Stimulated activated naive CD8-positive, alpha-beta T cell treated with anti-CD3 and anti-CD28 coated beads, Interleukin-15, Interleukin-2, amounts not matched to agents 100 ng/mL and 50 ng/mL, for 24 hours (primary cell): ENCODE measurements at regions not wholly inside any gene's neighbourhood (a gene's known extent, or its start where the extent isn't known, plus 50 kb on each side); places are given as distances from the start of the nearest gene placed in this dataset.
A peak's percentile ranks its signal among the peaks of the same experiment; 100 is the strongest.

Source experiments
- H3K27ac Mint-ChIP-seq: one replicate; pipeline ENCODE4 v1.8.0; 2021; ENCODE audit warnings: mild to moderate bottlenecking, mixed read lengths
- H3K27me3 Mint-ChIP-seq: one replicate; pipeline ENCODE4 v1.8.0; 2021; ENCODE audit warnings: mixed read lengths
- H3K36me3 Mint-ChIP-seq: one replicate; pipeline ENCODE4 v1.8.0; 2021; ENCODE audit warnings: low read depth, mixed read lengths
- H3K4me1 Mint-ChIP-seq: one replicate; pipeline ENCODE4 v1.8.0; 2021; ENCODE audit warnings: low read depth, mixed read lengths
- H3K4me3 Mint-ChIP-seq: one replicate; pipeline ENCODE4 v1.8.0; 2021; ENCODE audit warnings: mild to moderate bottlenecking, mixed read lengths
- H3K9me3 Mint-ChIP-seq: one replicate; pipeline ENCODE4 v1.8.0; 2021; ENCODE audit warnings: mixed read lengths

DNA sequence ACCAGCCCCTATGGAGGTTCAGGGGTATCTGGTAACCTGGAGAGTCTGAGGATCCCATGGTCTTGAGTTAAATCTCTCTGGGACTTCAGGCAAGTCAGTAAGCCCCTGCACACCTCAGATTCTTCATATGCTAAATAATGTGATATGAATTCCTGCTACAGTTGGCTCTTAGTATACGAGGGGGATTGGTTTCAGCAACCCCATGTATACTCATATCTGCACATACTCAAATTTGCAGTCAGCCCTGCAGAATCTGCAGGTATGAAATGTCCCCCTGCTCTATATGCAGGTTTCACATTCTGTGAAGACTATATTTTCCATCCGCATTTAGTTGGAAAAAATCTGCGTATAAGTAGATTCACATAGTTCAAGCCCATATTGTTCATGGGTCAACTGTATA lies 136.6 kb downstream of the TOMM20 start:
- peaks cover 62% of the 10 kb centered on the region for H3K4me1 Mint-ChIP-seq
- no peak overlapping the region for H3K4me3 Mint-ChIP-seq
- peak overlapping the region; percentile 64 for H3K27ac Mint-ChIP-seq
- H3K36me3 Mint-ChIP-seq = peaks cover 5% of the 10 kb centered on the region
- H3K9me3 Mint-ChIP-seq = no peaks in the 10 kb centered on the region
- no peaks in the 10 kb centered on the region for H3K27me3 Mint-ChIP-seq

DNA sequence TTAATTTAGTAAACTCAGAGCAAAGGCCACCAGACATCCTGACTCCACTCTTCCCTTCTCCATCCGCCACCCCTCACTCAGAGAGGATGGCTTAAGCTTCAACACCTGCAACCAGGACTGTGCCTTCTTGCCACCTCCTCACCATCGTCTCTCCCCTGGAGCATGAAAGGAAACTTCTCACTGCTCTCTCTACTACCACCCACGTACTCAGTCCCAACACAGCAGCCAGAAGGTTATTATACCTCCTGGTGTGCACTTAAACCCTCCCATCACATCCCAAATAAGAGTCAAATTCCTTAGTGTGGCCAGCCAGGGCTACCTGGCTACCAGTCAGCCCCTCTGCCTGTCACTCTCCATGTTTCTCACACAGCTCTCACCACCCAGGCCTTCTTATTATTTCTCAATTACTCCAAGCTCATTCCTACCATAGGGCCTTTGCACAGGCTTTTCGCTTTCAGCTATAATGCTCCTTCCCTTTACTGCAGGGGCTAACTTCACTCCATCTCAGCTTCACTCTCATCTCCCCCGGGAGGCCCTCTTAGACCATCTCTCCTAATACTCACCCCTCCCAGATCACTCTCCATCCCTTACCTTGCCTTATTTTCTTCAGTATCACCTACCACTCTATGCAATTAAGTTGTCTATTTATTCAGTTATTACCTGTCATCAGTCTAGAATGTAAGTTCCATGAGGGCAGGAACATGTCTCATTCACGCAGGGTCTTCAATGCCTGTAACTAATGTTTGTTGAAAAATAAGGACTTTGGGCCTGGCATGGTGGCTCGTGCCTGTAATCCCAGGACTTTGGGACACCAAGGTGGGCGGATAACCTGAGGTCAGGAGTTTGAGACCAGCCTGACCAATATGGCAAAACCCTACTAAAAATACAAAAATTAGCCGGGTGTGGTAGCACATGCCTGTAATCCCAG lies 137.5 kb downstream of the TOMM20 start:
- peak overlapping the region; percentile 65 for H3K27ac Mint-ChIP-seq
- H3K4me1 Mint-ChIP-seq = peaks cover 70% of the 10 kb centered on the region
- H3K4me3 Mint-ChIP-seq = peak overlapping the region; percentile 24
- peaks cover 10% of the 10 kb centered on the region for H3K36me3 Mint-ChIP-seq
- no peaks in the 10 kb centered on the region for H3K27me3 Mint-ChIP-seq
- H3K9me3 Mint-ChIP-seq = no peaks in the 10 kb centered on the region

GRCh38 chr1:234990328-234990675 lies 138.3 kb downstream of the TOMM20 start:
- Mint-ChIP-seq H3K9me3 (no peaks in the 10 kb centered on the region), H3K27me3 (no peaks in the 10 kb centered on the region), H3K4me1 (peaks cover 77% of the 10 kb centered on the region), H3K36me3 (peaks cover 10% of the 10 kb centered on the region), H3K27ac (peak overlapping the region; percentile 65), H3K4me3 (no peak overlapping the region)

- peaks cover 83% of the 10 kb centered on the region for H3K4me1 Mint-ChIP-seq
Measured at GRCh38 chr1:234989479-234990327, 138.9 kb downstream of the TOMM20 start.

GRCh38 chr1:234989019-234989418 lies 139.6 kb downstream of the TOMM20 start:
- H3K4me1 Mint-ChIP-seq = peaks cover 89% of the 10 kb centered on the region
- H3K9me3 Mint-ChIP-seq = no peaks in the 10 kb centered on the region
- peaks cover 10% of the 10 kb centered on the region for H3K36me3 Mint-ChIP-seq
- no peaks in the 10 kb centered on the region for H3K27me3 Mint-ChIP-seq
- peak overlapping the region; percentile 91 for H3K27ac Mint-ChIP-seq
- H3K4me3 Mint-ChIP-seq = peak overlapping the region; percentile 31

More at GRCh38 chr1:234989479-234990327, 138.9 kb downstream of the TOMM20 start:
- Mint-ChIP-seq H3K27ac (peak overlapping the region; percentile 91), H3K27me3 (no peaks in the 10 kb centered on the region), H3K4me3 (peak overlapping the region; percentile 31), H3K36me3 (peaks cover 10% of the 10 kb centered on the region), H3K9me3 (no peaks in the 10 kb centered on the region)

GRCh38 chr1:234988536-234988935 lies 140.1 kb downstream of the TOMM20 start:
- Mint-ChIP-seq H3K9me3 (no peaks in the 10 kb centered on the region), H3K27me3 (no peaks in the 10 kb centered on the region), H3K27ac (peak overlapping the region; percentile 91), H3K4me1 (peaks cover 94% of the 10 kb centered on the region), H3K36me3 (peaks cover 10% of the 10 kb centered on the region), H3K4me3 (peak overlapping the region; percentile 56)

- peak overlapping the region; percentile 56 for H3K4me3 Mint-ChIP-seq
- H3K4me1 Mint-ChIP-seq = peaks cover 95% of the 10 kb centered on the region
- H3K27ac Mint-ChIP-seq = peak overlapping the region; percentile 91
- no peaks in the 10 kb centered on the region for H3K9me3 Mint-ChIP-seq
- no peaks in the 10 kb centered on the region for H3K27me3 Mint-ChIP-seq
- H3K36me3 Mint-ChIP-seq = peaks cover 10% of the 10 kb centered on the region
Measured at GRCh38 chr1:234988155-234988517, 140.5 kb downstream of the TOMM20 start.

DNA sequence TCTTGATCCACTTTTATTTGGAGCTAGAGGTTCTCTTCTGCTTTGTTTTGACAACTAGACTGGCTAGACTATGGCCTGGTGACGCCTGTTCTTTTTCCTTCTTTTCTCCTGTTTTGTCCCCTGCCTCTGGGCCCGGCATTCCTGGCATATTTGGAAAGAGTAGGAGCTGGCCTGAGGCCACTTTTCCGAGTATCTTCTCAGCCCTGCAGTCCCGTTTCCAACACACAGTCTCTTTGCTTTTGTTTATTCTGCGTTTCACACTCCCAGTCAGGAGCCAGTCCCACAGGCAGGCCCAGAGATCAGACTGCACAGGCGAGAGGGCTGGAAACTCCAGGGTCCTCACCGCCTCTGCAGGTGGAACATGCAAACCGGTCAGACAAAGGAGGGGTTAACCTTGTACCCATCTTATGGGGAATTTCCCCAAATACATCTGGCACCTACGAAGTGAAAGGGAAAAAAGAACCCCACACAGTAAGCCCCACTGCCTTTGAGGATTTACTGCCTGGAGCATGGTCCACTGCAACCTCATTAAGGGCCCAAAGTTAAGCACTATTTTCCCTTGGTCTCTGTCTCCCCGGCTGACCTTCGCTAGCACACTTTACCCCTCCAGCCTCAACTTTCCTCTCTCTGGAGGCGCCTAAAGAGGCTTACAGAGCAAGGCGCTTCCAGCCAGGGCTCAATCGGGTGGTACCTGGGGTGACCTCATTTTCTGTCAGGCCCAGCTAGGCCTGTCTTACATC lies 141.1 kb downstream of the TOMM20 start:
- H3K4me3 Mint-ChIP-seq = peak overlapping the region; percentile 56
- peak overlapping the region; percentile 91 for H3K27ac Mint-ChIP-seq
- H3K27me3 Mint-ChIP-seq = no peaks in the 10 kb centered on the region
- peaks cover 10% of the 10 kb centered on the region for H3K36me3 Mint-ChIP-seq
- H3K9me3 Mint-ChIP-seq = no peaks in the 10 kb centered on the region
- H3K4me1 Mint-ChIP-seq = peaks cover 93% of the 10 kb centered on the region

GRCh38 chr1:234986750-234987414 lies 141.8 kb downstream of the TOMM20 start:
- H3K36me3 Mint-ChIP-seq = peaks cover 10% of the 10 kb centered on the region
- H3K27me3 Mint-ChIP-seq = no peaks in the 10 kb centered on the region
- H3K9me3 Mint-ChIP-seq = no peaks in the 10 kb centered on the region
- peaks cover 93% of the 10 kb centered on the region for H3K4me1 Mint-ChIP-seq
- H3K4me3 Mint-ChIP-seq = peak overlapping the region; percentile 48
- H3K27ac Mint-ChIP-seq = peak overlapping the region; percentile 91

GRCh38 chr1:234985516-234986294 lies 142.9 kb downstream of the TOMM20 start:
- H3K27ac Mint-ChIP-seq = no peak overlapping the region
- H3K9me3 Mint-ChIP-seq = no peaks in the 10 kb centered on the region
- H3K36me3 Mint-ChIP-seq = peaks cover 10% of the 10 kb centered on the region
- no peak overlapping the region for H3K4me3 Mint-ChIP-seq
- H3K4me1 Mint-ChIP-seq = peaks cover 93% of the 10 kb centered on the region
- no peaks in the 10 kb centered on the region for H3K27me3 Mint-ChIP-seq

DNA sequence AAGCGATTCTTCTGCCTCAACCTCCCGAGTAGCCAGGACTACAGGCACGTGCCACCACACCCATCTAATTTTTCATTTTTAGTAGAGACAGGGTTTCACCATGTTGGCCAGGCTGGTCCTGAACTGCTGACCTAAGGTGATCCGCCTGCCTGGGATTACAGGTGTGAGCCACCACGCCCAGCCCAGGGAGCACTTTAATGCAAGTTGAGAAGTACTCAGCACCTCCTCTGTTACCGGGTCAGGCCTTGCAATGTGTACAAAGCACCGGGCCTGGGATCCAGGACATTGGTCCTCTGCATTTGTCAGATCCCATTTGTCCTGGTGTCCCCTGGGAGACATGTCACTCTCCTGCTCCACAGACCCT lies 143.6 kb downstream of the TOMM20 start:
- Mint-ChIP-seq H3K36me3 (peaks cover 14% of the 10 kb centered on the region), H3K9me3 (no peaks in the 10 kb centered on the region), H3K4me3 (no peak overlapping the region), H3K27ac (peak overlapping the region; percentile 78), H3K4me1 (peaks cover 93% of the 10 kb centered on the region), H3K27me3 (no peaks in the 10 kb centered on the region)

DNA sequence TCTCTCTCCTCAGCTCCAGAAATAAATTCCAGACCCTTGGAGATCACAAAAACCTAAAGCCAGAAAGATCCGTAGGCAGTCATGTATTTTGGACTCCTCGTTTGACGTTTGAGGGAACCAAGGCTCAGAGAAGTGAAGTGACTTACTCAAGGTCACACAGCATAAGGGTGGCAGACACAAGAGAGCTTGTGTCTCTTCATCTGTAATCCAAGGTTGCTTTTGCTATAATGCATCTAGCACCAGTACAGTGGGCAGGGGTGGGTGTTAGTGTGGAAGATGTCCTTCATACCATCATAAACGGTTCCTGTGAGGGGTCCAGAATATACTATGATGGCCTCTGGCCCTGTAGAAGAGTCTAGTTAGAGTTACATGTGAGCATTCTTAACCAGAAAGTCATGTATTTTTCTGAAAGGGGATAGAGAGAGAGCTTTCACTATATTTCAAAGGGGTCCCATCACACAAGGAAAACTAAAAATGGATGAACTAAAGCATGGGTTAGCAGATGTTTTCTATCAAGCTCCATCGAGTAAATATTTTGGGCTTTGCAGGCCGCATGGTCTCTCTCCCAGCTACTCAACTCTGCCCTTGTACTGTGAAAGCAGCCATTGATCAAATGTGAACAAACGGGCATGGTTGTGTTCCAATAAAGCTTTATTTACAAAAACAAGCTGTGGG lies 144.9 kb downstream of the TOMM20 start:
- peaks cover 93% of the 10 kb centered on the region for H3K4me1 Mint-ChIP-seq
- peak overlapping the region; percentile 78 for H3K27ac Mint-ChIP-seq
- no peak overlapping the region for H3K4me3 Mint-ChIP-seq
- H3K36me3 Mint-ChIP-seq = peaks cover 9% of the 10 kb centered on the region
- H3K9me3 Mint-ChIP-seq = no peaks in the 10 kb centered on the region
- no peaks in the 10 kb centered on the region for H3K27me3 Mint-ChIP-seq

DNA sequence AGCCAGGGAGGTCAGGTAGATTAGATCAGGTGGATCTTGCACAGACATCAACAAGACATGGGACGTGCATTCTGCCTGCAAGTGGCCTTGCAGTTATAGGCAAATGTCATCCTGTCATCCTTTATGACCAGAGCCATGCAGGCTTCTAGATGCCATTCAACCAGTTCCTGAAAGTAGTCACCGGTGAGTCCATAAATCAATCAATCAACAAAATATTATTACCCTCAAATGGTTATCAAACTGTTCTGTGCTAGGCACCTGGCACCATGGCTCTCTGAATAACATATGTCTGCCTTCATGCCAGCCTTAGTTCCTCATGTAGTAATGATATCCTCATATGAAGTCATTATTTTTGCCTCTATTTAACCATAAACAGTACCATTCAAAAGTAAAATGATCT lies 146.9 kb downstream of the TOMM20 start:
- H3K36me3 Mint-ChIP-seq = peaks cover 10% of the 10 kb centered on the region
- no peaks in the 10 kb centered on the region for H3K9me3 Mint-ChIP-seq
- no peaks in the 10 kb centered on the region for H3K27me3 Mint-ChIP-seq
- H3K4me1 Mint-ChIP-seq = peaks cover 93% of the 10 kb centered on the region
- no peak overlapping the region for H3K4me3 Mint-ChIP-seq
- peak overlapping the region; percentile 98 for H3K27ac Mint-ChIP-seq
